ENCODE measurements at regions not wholly inside any gene's neighbourhood (a gene's known extent, or its start where the extent isn't known, plus 50 kb on each side); places are given as distances from the start of the nearest gene placed in this dataset.

- H3K27ac ChIP-seq (replicated peaks in 1 of 4), result no peak overlapping the region
- H3K4me3 ChIP-seq, result no peak overlapping the region
- H3K36me3 ChIP-seq, result peaks cover 0 to 24% (median 0%) of the 10 kb centered on the region in 4 donors
- DNase-seq (ENCODE audit: extremely low spot score), result no peak
- H3K9me3 ChIP-seq, result peaks cover 0 to 4% (median 0%) of the 10 kb centered on the region in 4 donors
- no peaks in the 10 kb centered on the region for H3K27me3 ChIP-seq
- intact Hi-C loops (cut with DNase I), result no loop called here
- TF ChIP-seq CTCF (IDR thresholded peaks at IDR 0.05) (no peak), POLR2AphosphoS5 (IDR thresholded peaks at IDR 0.05) (no peak), POLR2A (IDR thresholded peaks at IDR 0.05; ENCODE audit: low read depth) (no peak), EP300 (IDR thresholded peaks at IDR 0.05) (no peak)
- no peaks in the 10 kb centered on the region for H3K4me1 ChIP-seq
- WGBS, result 75% methylated on average over 3 of the region's 3 CpGs
Observed at GRCh38 chr5:66406761-66407336, 189.3 kb upstream of the MAST4 start.

DNA sequence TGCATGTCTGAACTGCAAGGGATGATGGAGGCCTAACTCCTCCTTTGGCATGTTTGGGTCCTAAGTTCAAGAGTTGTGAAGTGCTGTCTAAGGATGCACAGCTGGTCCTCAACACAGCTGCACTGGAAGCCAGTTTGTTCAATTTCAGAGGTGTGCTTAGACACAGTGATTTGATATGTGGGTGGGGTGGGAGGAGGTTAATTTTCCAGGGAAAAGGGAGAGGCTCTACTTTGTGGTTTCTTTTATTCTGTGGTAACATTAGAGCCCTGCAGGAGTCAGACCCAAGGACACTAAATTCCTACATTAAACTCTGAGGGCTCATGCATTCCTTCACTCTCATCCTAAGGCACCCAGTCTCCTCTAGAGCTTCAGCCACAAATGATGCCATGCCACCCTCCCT, 188.4 kb upstream of the MAST4 start:
- no peak for DNase-seq (ENCODE audit: extremely low spot score)
- Histone ChIP-seq H3K4me3 (no peak overlapping the region), H3K36me3 (peaks cover 0 to 24% (median 0%) of the 10 kb centered on the region in 4 donors), H3K4me1 (no peaks in the 10 kb centered on the region), H3K9me3 (peaks cover 0 to 4% (median 0%) of the 10 kb centered on the region in 4 donors), H3K27me3 (no peaks in the 10 kb centered on the region), H3K27ac (replicated peaks in 1 of 4) (no peak overlapping the region)
- TF ChIP-seq POLR2AphosphoS5 (IDR thresholded peaks at IDR 0.05) (no peak), EP300 (IDR thresholded peaks at IDR 0.05) (no peak), CTCF (IDR thresholded peaks at IDR 0.05) (no peak), POLR2A (IDR thresholded peaks at IDR 0.05; ENCODE audit: low read depth) (no peak)
- intact Hi-C loops (cut with DNase I), result no loop called here

GRCh38 chr5:66408576-66408975, 187.6 kb upstream of the MAST4 start:
- no peak for TF ChIP-seq POLR2AphosphoS5 (IDR thresholded peaks at IDR 0.05)
- TF ChIP-seq EP300 (IDR thresholded peaks at IDR 0.05), result no peak

DNA sequence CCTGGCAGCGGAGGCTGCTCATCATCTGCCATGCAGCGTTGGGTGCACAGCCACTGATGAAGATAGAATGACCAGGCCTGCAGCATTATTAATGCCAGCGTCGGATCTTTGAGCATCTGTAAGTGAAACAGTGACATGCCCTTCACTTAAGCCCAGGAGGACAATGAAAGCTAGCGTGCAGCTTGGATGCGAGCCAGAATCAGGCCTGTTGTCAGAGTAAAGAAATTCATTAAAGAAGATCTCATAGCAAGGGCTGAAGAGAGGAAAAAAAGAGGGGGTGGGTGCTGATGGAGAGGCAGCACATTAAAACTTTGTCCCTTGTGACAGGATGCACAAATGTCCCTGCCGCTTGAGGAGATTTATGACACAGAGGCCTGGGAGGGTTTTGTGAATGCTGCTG, 186.1 kb upstream of the MAST4 start:
- H3K4me3 ChIP-seq, result no peak overlapping the region
- no peak overlapping the region for H3K27ac ChIP-seq (replicated peaks in 1 of 4)
- intact Hi-C loops (cut with DNase I), result no loop called here
- DNase-seq (ENCODE audit: extremely low spot score), result no peak
- TF ChIP-seq CTCF (IDR thresholded peaks at IDR 0.05), result no peak
- no peak for TF ChIP-seq POLR2A (IDR thresholded peaks at IDR 0.05; ENCODE audit: low read depth)
- no peak for TF ChIP-seq POLR2AphosphoS5 (IDR thresholded peaks at IDR 0.05)
- no peak for TF ChIP-seq EP300 (IDR thresholded peaks at IDR 0.05)
- peaks cover 0 to 4% (median 0%) of the 10 kb centered on the region in 4 donors for H3K4me1 ChIP-seq
- H3K27me3 ChIP-seq, result no peaks in the 10 kb centered on the region
- peaks cover 0 to 28% (median 0%) of the 10 kb centered on the region in 4 donors for H3K36me3 ChIP-seq
- H3K9me3 ChIP-seq, result peaks cover 0 to 4% (median 0%) of the 10 kb centered on the region in 4 donors
- WGBS, result 62% methylated on average over 7 of the region's 7 CpGs

More at GRCh38 chr5:66408576-66408975, 187.6 kb upstream of the MAST4 start:
- intact Hi-C loops (cut with DNase I), result no loop called here
- Histone ChIP-seq H3K27me3 (no peaks in the 10 kb centered on the region), H3K27ac (replicated peaks in 1 of 4) (no peak overlapping the region), H3K4me1 (peaks cover 0 to under 1% (median 0%) of the 10 kb centered on the region in 4 donors), H3K36me3 (peaks cover 0 to 27% (median 0%) of the 10 kb centered on the region in 4 donors), H3K9me3 (peaks cover 0 to 4% (median 0%) of the 10 kb centered on the region in 4 donors), H3K4me3 (no peak overlapping the region)
- WGBS, result 77% methylated on average over 5 of the region's 5 CpGs
- DNase-seq (ENCODE audit: extremely low spot score), result no peak

DNA sequence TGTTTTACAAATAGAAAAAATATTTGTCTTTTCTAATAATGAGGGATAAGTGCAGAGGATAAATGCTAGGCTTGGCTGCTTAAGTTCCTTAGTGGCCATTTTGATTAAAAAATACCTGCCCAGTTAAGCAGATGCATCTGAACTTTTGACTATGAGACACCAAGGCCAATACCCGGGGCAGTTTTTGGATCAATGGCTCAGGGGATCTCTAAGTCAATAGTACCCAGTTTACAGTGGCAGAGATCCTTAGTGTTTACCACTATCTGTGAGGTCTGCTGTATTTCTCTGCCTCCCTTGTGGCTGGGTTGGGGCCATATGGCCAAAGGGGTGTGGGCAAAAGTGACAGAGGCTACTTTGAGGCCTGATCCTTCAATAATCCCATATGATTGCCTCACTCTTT, 184.5 kb upstream of the MAST4 start:
- Histone ChIP-seq H3K36me3 (peaks cover 0 to 22% (median 0%) of the 10 kb centered on the region in 4 donors), H3K4me1 (peaks cover 0 to 4% (median 0%) of the 10 kb centered on the region in 4 donors), H3K27ac (replicated peaks in 1 of 4) (no peak overlapping the region), H3K4me3 (no peak overlapping the region), H3K27me3 (no peaks in the 10 kb centered on the region), H3K9me3 (peaks cover 0 to 4% (median 0%) of the 10 kb centered on the region in 4 donors)
- WGBS, result 65% methylated on average over 1 of the region's 1 CpG
- intact Hi-C loops (cut with DNase I), result no loop called here
- TF ChIP-seq EP300 (IDR thresholded peaks at IDR 0.05) (no peak), POLR2AphosphoS5 (IDR thresholded peaks at IDR 0.05) (no peak), CTCF (IDR thresholded peaks at IDR 0.05) (no peak), POLR2A (IDR thresholded peaks at IDR 0.05; ENCODE audit: low read depth) (no peak)
- no peak for DNase-seq (ENCODE audit: extremely low spot score)
